ENCODE measurements at regions not wholly inside any gene's neighbourhood (a gene's known extent, or its start where the extent isn't known, plus 50 kb on each side); places are given as distances from the start of the nearest gene placed in this dataset.

DNA sequence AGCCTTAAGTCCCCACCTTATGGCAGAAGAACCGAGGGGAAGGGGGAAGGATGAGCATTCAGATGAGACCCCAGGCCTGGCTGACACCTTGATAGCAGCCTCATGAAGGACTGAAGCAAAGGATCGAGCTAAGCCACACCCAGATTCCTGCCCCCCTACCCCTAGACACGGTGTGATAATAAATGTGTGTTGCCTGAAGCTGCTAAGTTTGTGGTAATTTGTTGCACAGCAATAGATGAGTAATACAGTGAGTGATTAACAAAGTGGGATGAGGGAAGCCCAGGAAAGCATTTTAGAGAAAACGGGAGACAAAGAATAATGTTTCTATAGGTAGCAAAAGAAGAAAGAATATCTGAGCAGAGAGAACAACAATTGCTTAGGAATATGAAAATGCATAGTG is 404.2 kb downstream of the MID1IP1 start:
- Histone ChIP-seq H4K5ac (ENCODE audit: insufficient read length, low read depth, low read length) (no peak overlapping the region), H2AK5ac (ENCODE audit: insufficient read length, low read length) (no peak overlapping the region), H3K23ac (ENCODE audit: insufficient read length, low read depth, low read length) (no peak overlapping the region), H2AFZ (ENCODE audit: low read length) (no peak overlapping the region), H2BK15ac (ENCODE audit: low read depth, low read length) (no peak overlapping the region), H4K20me1 (ENCODE audit: control insufficient read depth, insufficient read depth, insufficient read length) (no peaks in the 10 kb centered on the region), H2BK120ac (ENCODE audit: low read depth, low read length, poor library complexity, severe bottlenecking) (no peak overlapping the region), H3K4me2 (ENCODE audit: insufficient read depth, insufficient read length, low read length) (no peak overlapping the region), H3K4me1 (ENCODE audit: insufficient read depth, low read length) (no peaks in the 10 kb centered on the region), H3K4ac (ENCODE audit: low read depth, low read length) (no peak overlapping the region), H3K23me2 (ENCODE audit: insufficient read length, low read depth, low read length, poor library complexity, severe bottlenecking) (no peaks in the 10 kb centered on the region), H2BK5ac (ENCODE audit: insufficient read length, low read length) (no peak overlapping the region), H3T11ph (ENCODE audit: low read length) (no peak overlapping the region), H2BK12ac (ENCODE audit: insufficient read length, low read depth, low read length) (no peak overlapping the region), H3K79me2 (ENCODE audit: insufficient read depth, low read length) (no peaks in the 10 kb centered on the region), H4K91ac (ENCODE audit: insufficient read length, low read depth, low read length) (no peak overlapping the region), H3K27me3 (ENCODE audit: insufficient read depth, low read length) (no peaks in the 10 kb centered on the region), H2BK20ac (ENCODE audit: low read depth, low read length, poor library complexity, severe bottlenecking) (no peak overlapping the region), H3K14ac (ENCODE audit: insufficient read depth, low read length) (no peak overlapping the region), H3K79me1 (ENCODE audit: insufficient read depth, low read depth, low read length, poor library complexity, severe bottlenecking) (no peaks in the 10 kb centered on the region), H3K56ac (ENCODE audit: insufficient read length, low read depth, low read length) (no peak overlapping the region), H3K27ac (ENCODE audit: insufficient read length, low read depth, low read length) (no peak overlapping the region), H3K9ac (ENCODE audit: extremely low read depth, insufficient read length, low read length) (no peak overlapping the region), H4K8ac (replicated peaks; ENCODE audit: insufficient read length, low read depth, low read length) (no peak overlapping the region), H3K18ac (ENCODE audit: insufficient read length, low read depth, low read length) (no peak overlapping the region), H3K9me3 (ENCODE audit: control insufficient read depth, low read depth, low read length) (no peaks in the 10 kb centered on the region)
- Mint-ChIP-seq H3K4me3 (no peak overlapping the region), H3K9me3 (peaks cover 64% of the 10 kb centered on the region in 2 experiments), H3K36me3 (ENCODE audit: insufficient read depth in 1 of 3, low read depth in 3 of 3) (peaks cover 4 to 9% (median 5%) of the 10 kb centered on the region in 3 experiments; a peak in 3 of 7 replicates), H3K4me1 (peaks cover 0 to 3% of the 10 kb centered on the region in 2 experiments; a peak in 1 of 4 replicates), H3K27ac (no peak overlapping the region), H3K27me3 (ENCODE audit: low read depth) (peaks cover 4% of the 10 kb centered on the region; the same call in 1 of the 2 replicates)
- no CpG with 5 or more reads among the region's 4 CpGs for WGBS (ENCODE audit: extremely low coverage, insufficient read length, low lambda C conversion rate)
- no peak for DNase-seq
- TF ChIP-seq, protein P1, sequence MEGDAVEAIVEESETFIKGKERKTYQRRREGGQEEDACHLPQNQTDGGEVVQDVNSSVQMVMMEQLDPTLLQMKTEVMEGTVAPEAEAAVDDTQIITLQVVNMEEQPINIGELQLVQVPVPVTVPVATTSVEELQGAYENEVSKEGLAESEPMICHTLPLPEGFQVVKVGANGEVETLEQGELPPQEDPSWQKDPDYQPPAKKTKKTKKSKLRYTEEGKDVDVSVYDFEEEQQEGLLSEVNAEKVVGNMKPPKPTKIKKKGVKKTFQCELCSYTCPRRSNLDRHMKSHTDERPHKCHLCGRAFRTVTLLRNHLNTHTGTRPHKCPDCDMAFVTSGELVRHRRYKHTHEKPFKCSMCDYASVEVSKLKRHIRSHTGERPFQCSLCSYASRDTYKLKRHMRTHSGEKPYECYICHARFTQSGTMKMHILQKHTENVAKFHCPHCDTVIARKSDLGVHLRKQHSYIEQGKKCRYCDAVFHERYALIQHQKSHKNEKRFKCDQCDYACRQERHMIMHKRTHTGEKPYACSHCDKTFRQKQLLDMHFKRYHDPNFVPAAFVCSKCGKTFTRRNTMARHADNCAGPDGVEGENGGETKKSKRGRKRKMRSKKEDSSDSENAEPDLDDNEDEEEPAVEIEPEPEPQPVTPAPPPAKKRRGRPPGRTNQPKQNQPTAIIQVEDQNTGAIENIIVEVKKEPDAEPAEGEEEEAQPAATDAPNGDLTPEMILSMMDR (conservative IDR thresholded peaks at IDR 0.05): no peak

All from H9 (cell line).